Nephron progenitor cell (in vitro differentiated cells): ENCODE measurements at regions not wholly inside any gene's neighbourhood (a gene's known extent, or its start where the extent isn't known, plus 50 kb on each side); places are given as distances from the start of the nearest gene placed in this dataset.

Experiments used
- DNase-seq: peaks from one replicate; pipeline ENCODE4 v3.0.0; 2021
- H3K27ac Mint-ChIP-seq: 2 replicates; pipeline ENCODE4 v1.8.0; 2021; ENCODE audit warnings: mild to moderate bottlenecking, moderate library complexity, mixed read lengths
- H3K27me3 Mint-ChIP-seq: 2 replicates; pipeline ENCODE4 v1.8.0; 2021; ENCODE audit warnings: mild to moderate bottlenecking, low read depth, mixed read lengths; ENCODE audit not compliant: poor library complexity
- H3K36me3 Mint-ChIP-seq: 2 replicates; pipeline ENCODE4 v1.8.0; 2021; ENCODE audit warnings: low read depth, mixed read lengths
- H3K4me1 Mint-ChIP-seq: 2 replicates; pipeline ENCODE4 v1.8.0; 2021; ENCODE audit warnings: mixed read lengths
- H3K4me3 Mint-ChIP-seq: 2 replicates; pipeline ENCODE4 v1.8.0; 2021; ENCODE audit warnings: mild to moderate bottlenecking, moderate library complexity, mixed read lengths
- H3K9me3 Mint-ChIP-seq: 2 replicates; pipeline ENCODE4 v1.8.0; 2021; ENCODE audit warnings: mild to moderate bottlenecking, moderate library complexity, mixed read lengths
- CTCF ChIP-seq: fragments of 200-600 bp; sonication (generic); IDR thresholded peaks from 2 replicates; pipeline ENCODE4 v1.5.0; 2021; ENCODE audit warnings: antibody characterized with exemption

DNA sequence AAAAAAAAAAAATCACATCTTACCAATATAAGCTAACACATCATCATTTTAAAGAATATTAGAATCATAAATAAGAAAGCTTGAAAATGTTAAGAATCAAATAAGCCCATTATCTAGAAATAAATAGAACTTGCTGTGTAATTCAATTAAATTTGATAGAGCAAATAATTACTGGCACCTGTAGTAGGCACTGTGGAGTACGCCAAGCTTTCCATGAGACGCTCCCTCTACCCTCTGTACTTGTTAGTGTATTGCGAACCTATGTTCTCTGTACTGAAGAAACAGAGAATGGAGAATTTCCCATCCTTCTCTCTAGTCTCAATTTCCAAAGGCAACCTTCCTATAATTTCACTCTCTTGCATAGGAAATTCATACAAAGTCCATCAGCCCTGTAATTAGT lies 61.7 kb upstream of the HAND2 start:
- Mint-ChIP-seq H3K4me3 (no peak overlapping the region), H3K27me3 (peaks cover 17% of the 10 kb centered on the region), H3K4me1 (no peaks in the 10 kb centered on the region), H3K36me3 (no peaks in the 10 kb centered on the region), H3K27ac (no peak overlapping the region), H3K9me3 (no peaks in the 10 kb centered on the region)
- TF ChIP-seq CTCF, result peak; percentile 10
- DNase-seq, result no peak

GRCh38 chr4:173590697-173591096 lies 60.7 kb upstream of the HAND2 start:
- Mint-ChIP-seq H3K27ac (no peak overlapping the region), H3K36me3 (no peaks in the 10 kb centered on the region), H3K27me3 (peaks cover 17% of the 10 kb centered on the region), H3K4me1 (no peaks in the 10 kb centered on the region), H3K9me3 (no peaks in the 10 kb centered on the region), H3K4me3 (no peak overlapping the region)
- TF ChIP-seq CTCF, result no peak
- DNase-seq, result no peak

DNA sequence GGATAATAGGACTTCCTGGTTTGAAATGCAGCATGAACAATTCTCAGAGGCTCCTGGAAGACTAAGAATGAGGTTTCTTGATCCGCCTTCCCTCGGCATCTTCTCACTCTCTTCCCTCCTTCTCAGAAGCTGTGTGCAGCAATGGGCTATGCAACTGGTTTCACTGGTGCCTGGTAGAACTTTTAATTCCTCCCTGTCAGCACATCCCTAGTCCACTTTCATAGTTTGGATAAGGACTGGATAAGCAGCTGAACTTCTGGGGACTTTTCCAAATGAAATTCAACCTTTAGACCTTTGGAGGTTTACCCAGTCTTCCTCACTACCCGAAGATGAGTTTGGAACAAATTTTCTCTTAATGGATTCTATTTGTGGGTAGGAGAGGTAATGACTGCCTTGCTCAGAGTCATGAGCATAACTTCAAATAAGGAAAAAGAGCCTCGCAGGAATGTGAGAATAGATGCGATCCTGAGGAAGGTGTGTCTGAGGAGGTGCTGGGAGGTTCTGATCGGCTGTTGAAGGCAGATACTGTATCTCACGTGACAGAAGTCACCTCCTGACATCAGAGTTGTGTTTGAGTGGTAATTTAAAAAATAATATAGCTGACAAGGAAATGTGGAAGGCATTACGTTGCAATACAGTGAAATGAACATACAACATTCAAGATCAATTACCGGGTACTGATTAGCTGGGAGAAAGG lies 56.0 kb upstream of the HAND2 start:
- H3K36me3 Mint-ChIP-seq, result no peaks in the 10 kb centered on the region
- H3K4me1 Mint-ChIP-seq, result no peaks in the 10 kb centered on the region
- H3K9me3 Mint-ChIP-seq, result no peaks in the 10 kb centered on the region
- DNase-seq, result no peak
- H3K27ac Mint-ChIP-seq, result no peak overlapping the region
- H3K4me3 Mint-ChIP-seq, result no peak overlapping the region
- H3K27me3 Mint-ChIP-seq, result peaks cover 22% of the 10 kb centered on the region
- no peak for TF ChIP-seq CTCF

- H3K4me1 Mint-ChIP-seq, result no peaks in the 10 kb centered on the region
- H3K36me3 Mint-ChIP-seq, result no peaks in the 10 kb centered on the region
- no peak for TF ChIP-seq CTCF
- no peak overlapping the region for H3K4me3 Mint-ChIP-seq
- no peak for DNase-seq
- no peak overlapping the region for H3K27ac Mint-ChIP-seq
- peaks cover 22% of the 10 kb centered on the region for H3K27me3 Mint-ChIP-seq
- no peaks in the 10 kb centered on the region for H3K9me3 Mint-ChIP-seq
Measured at GRCh38 chr4:173584506-173584905, 54.5 kb upstream of the HAND2 start.
